H1 (cell line): ENCODE measurements at regions not wholly inside any gene's neighbourhood (a gene's known extent, or its start where the extent isn't known, plus 50 kb on each side); places are given as distances from the start of the nearest gene placed in this dataset.

Source experiments
- CTCF ChIA-PET: fragments of 300-600 bp; sonication (Branson Sonifier 250); formaldehyde crosslinking; loops from one replicate; lab custom pipeline; 2021; ENCODE audit not compliant: partially characterized antibody; lab: Charles Lee
- POLR2A ChIA-PET: fragments of 300-600 bp; sonication (Branson Sonifier 250); formaldehyde crosslinking; loops from one replicate; lab custom pipeline; 2021; ENCODE audit warnings: inconsistent platforms; ENCODE audit not compliant: partially characterized antibody; lab: Charles Lee
- DNase-seq, 2 experiments: peaks; one replicate each; pipeline versions ENCODE4 v3.0.0 to v3.0.0-alpha.2; 2010 to 2022; ENCODE audit warnings: low spot score in 2 of 2, low read depth in 1 of 2, mixed read lengths in 1 of 2
- FAIRE-seq: peaks from 2 replicates; lab custom pipeline; 2011; peaks lifted over from hg19 to GRCh38; lab: Jason Lieb, UNC
- H2AFZ ChIP-seq: 2 replicates; pipeline ENCODE4 v1.8.1; 2012; ENCODE audit warnings: low read length, inconsistent platforms
- H2AK5ac ChIP-seq: 2 replicates; pipeline ENCODE4 v1.6.1; 2013; ENCODE audit warnings: low read depth, low read length
- H2BK120ac ChIP-seq: replicated peaks from 2 replicates; pipeline ENCODE3; 2013; ENCODE audit warnings: low read depth, low read length, inconsistent platforms
- H2BK12ac ChIP-seq: 2 replicates; pipeline ENCODE4 v1.6.1; 2013; ENCODE audit warnings: low read depth, low read length
- H2BK15ac ChIP-seq: 2 replicates; pipeline ENCODE4 v1.6.1; 2013; ENCODE audit warnings: low read length
- H2BK20ac ChIP-seq: 2 replicates; pipeline ENCODE4 v1.6.1; 2013; ENCODE audit warnings: low read length
- H2BK5ac ChIP-seq: 2 replicates; pipeline ENCODE4 v1.6.1; 2013; ENCODE audit warnings: low read depth, low read length
- H3K14ac ChIP-seq: 2 replicates; pipeline ENCODE4 v1.6.1; 2013; ENCODE audit warnings: inconsistent platforms; ENCODE audit not compliant: insufficient read length
- H3K18ac ChIP-seq: 2 replicates; pipeline ENCODE4 v1.6.1; 2013; ENCODE audit warnings: low read length; ENCODE audit errors: extremely low read depth
- H3K23ac ChIP-seq: 2 replicates; pipeline ENCODE4 v1.6.1; 2013; ENCODE audit warnings: inconsistent platforms; ENCODE audit not compliant: insufficient read length
- H3K23me2 ChIP-seq: 2 replicates; pipeline ENCODE4 v1.6.1; 2013; ENCODE audit warnings: low read depth, low read length
- H3K27ac ChIP-seq: 2 replicates; pipeline ENCODE4 v1.6.1; 2011; ENCODE audit warnings: low read depth, low read length, inconsistent platforms
- H3K27me3 ChIP-seq, 4 experiments: replicated peaks in 1 of 4; 1 replicate in 1 of 4; 2 replicates in 3 of 4; pipeline versions ENCODE4 v1.6.1 to v1.8.1; 2011 to 2013; ENCODE audit warnings: low read length in 3 of 4, mild to moderate bottlenecking in 3 of 4, inconsistent platforms in 2 of 4, mixed read lengths in 2 of 4, moderate library complexity in 1 of 4; ENCODE audit not compliant: control insufficient read depth in 3 of 4, insufficient read depth in 3 of 4; ENCODE audit errors: extremely low read depth in 1 of 4
- H3K36me3 ChIP-seq, 4 experiments: 2 replicates each; pipeline versions ENCODE4 v1.6.1 to v1.8.1; 2011 to 2013; ENCODE audit warnings: mild to moderate bottlenecking in 4 of 4, low read length in 3 of 4, moderate library complexity in 2 of 4, control low read depth in 1 of 4, inconsistent platforms in 1 of 4; ENCODE audit not compliant: insufficient read depth in 4 of 4, control insufficient read depth in 2 of 4
- H3K4ac ChIP-seq: replicated peaks from 2 replicates; pipeline ENCODE3; 2013; ENCODE audit warnings: low read length, low read depth, mixed read lengths, inconsistent platforms; ENCODE audit not compliant: insufficient read length
- H3K4me1 ChIP-seq, 4 experiments: replicated peaks in 1 of 4; 1 replicate in 1 of 4; 2 replicates in 3 of 4; pipeline versions ENCODE4 v1.6.1 to v1.8.1; 2011 to 2013; ENCODE audit warnings: low read length in 3 of 4, inconsistent platforms in 2 of 4, mixed read lengths in 1 of 4; ENCODE audit not compliant: insufficient read depth in 4 of 4, control insufficient read depth in 3 of 4
- H3K4me2 ChIP-seq, 2 experiments: 2 replicates each; pipeline versions ENCODE4 v1.6.1 to v1.8.1; 2011 to 2013; ENCODE audit warnings: low read depth in 2 of 2, low read length in 2 of 2, control low read depth in 1 of 2, inconsistent platforms in 1 of 2, mild to moderate bottlenecking in 1 of 2; ENCODE audit not compliant: insufficient read depth in 1 of 2
- H3K4me3 ChIP-seq, 4 experiments: fragments of 200-600, 300-600 bp in 1 of 4; sonication (generic), shearing (Covaris generic), sonication (Bioruptor Twin) in 1 of 4; 2 replicates each; pipeline versions ENCODE4 v1.5.1 to v1.8.1; 2011 to 2016; ENCODE audit warnings: low read length in 4 of 4, low read depth in 3 of 4, control low read depth in 2 of 4, inconsistent platforms in 2 of 4, mild to moderate bottlenecking in 2 of 4, mixed read lengths in 1 of 4, moderate library complexity in 1 of 4; ENCODE audit not compliant: insufficient read depth in 2 of 4; ENCODE audit errors: extremely low read depth in 1 of 4
- H3K56ac ChIP-seq: replicated peaks from 2 replicates; pipeline ENCODE3; 2013; ENCODE audit warnings: low read depth, mild to moderate bottlenecking, mixed read lengths, low read length, inconsistent platforms; ENCODE audit not compliant: insufficient read length
- H3K79me1 ChIP-seq: 2 replicates; pipeline ENCODE4 v1.6.1; 2013; ENCODE audit warnings: low read depth, low read length, control low read depth
- H3K79me2 ChIP-seq, 2 experiments: 2 replicates each; pipeline versions ENCODE4 v1.6.1 to v1.8.1; 2012 to 2013; ENCODE audit warnings: low read length in 2 of 2, mild to moderate bottlenecking in 2 of 2, inconsistent platforms in 1 of 2; ENCODE audit not compliant: insufficient read depth in 2 of 2, control insufficient read depth in 1 of 2
- H3K9ac ChIP-seq, 4 experiments: replicated peaks in 1 of 4; 1 replicate in 1 of 4; 2 replicates in 3 of 4; pipeline versions ENCODE4 v1.6.1 to v1.8.1; 2011 to 2013; ENCODE audit warnings: low read depth in 3 of 4, low read length in 3 of 4, control low read depth in 2 of 4, mild to moderate bottlenecking in 2 of 4, moderate library complexity in 2 of 4, inconsistent platforms in 1 of 4; ENCODE audit errors: extremely low read depth in 1 of 4
- H3K9me3 ChIP-seq, 2 experiments: 2 replicates each; pipeline versions ENCODE4 v1.6.1 to v1.8.1; 2012 to 2013; ENCODE audit warnings: mild to moderate bottlenecking in 2 of 2, moderate library complexity in 2 of 2, control low read depth in 1 of 2, inconsistent platforms in 1 of 2, low read depth in 1 of 2, low read length in 1 of 2, mixed read lengths in 1 of 2; ENCODE audit not compliant: insufficient read depth in 2 of 2
- H4K20me1 ChIP-seq, 2 experiments: replicated peaks in 1 of 2; 2 replicates each; pipeline versions ENCODE3 to v1.8.1; 2011 to 2013; ENCODE audit warnings: inconsistent platforms in 2 of 2, low read length in 2 of 2, mild to moderate bottlenecking in 1 of 2; ENCODE audit not compliant: insufficient read depth in 2 of 2, control insufficient read depth in 1 of 2
- H4K5ac ChIP-seq: 2 replicates; pipeline ENCODE4 v1.6.1; 2013; ENCODE audit warnings: low read length, low read depth, mixed read lengths, inconsistent platforms; ENCODE audit not compliant: insufficient read length
- H4K8ac ChIP-seq: 2 replicates; pipeline ENCODE4 v1.8.0; 2013; ENCODE audit warnings: mild to moderate bottlenecking, moderate library complexity, low read length, inconsistent platforms; ENCODE audit not compliant: insufficient read depth; ENCODE audit errors: extremely low read depth
- H4K91ac ChIP-seq: replicated peaks from 2 replicates; pipeline ENCODE3; 2013; ENCODE audit warnings: low read length, mixed read lengths, inconsistent platforms; ENCODE audit not compliant: insufficient read length
- BCL11A ChIP-seq, 2 experiments: IDR thresholded peaks; one replicate each; pipeline ENCODE4 v1.6.1; 2011; ENCODE audit warnings: low read depth in 2 of 2, low read length in 2 of 2, mild to moderate bottlenecking in 2 of 2
- BRCA1 ChIP-seq: IDR thresholded peaks from 2 replicates; pipeline ENCODE4 v1.6.1; 2012; ENCODE audit warnings: low read depth, low read length, improper control_type of control experiment
- CBX5 ChIP-seq: fragments of 300-800, 300-1000 bp; sonication (generic); IDR thresholded peaks from 2 replicates; pipeline ENCODE4 v1.7.1; 2016; ENCODE audit warnings: antibody characterized with exemption, low read length, low read depth
- CEBPB ChIP-seq: IDR thresholded peaks from 2 replicates; pipeline ENCODE4 v1.6.1; 2012; ENCODE audit warnings: low read depth, low read length
- CHD2 ChIP-seq: IDR thresholded peaks from 2 replicates; pipeline ENCODE4 v1.6.1; 2012; ENCODE audit warnings: low read length, improper control_type of control experiment
- EGR1 ChIP-seq: IDR thresholded peaks from 2 replicates; pipeline ENCODE4 v1.6.1; 2011; ENCODE audit warnings: low read depth, low read length, borderline replicate concordance
- GABPA ChIP-seq: IDR thresholded peaks from 2 replicates; pipeline ENCODE4 v1.6.1; 2011; ENCODE audit warnings: mild to moderate bottlenecking, low read length, moderate library complexity, borderline replicate concordance; ENCODE audit not compliant: insufficient read depth
- GTF2F1 ChIP-seq: IDR thresholded peaks from 2 replicates; pipeline ENCODE4 v1.6.1; 2012; ENCODE audit warnings: low read depth, low read length, improper control_type of control experiment, borderline replicate concordance
- KDM1A ChIP-seq: fragments of 200-600, 300-600 bp; sonication (generic); IDR thresholded peaks from 2 replicates; pipeline ENCODE4 v1.7.1; 2016; ENCODE audit warnings: mild to moderate bottlenecking, low read length, borderline replicate concordance
- PHF8 ChIP-seq: fragments of 200-600 bp; sonication (generic); conservative IDR thresholded peaks from 2 replicates; pipeline ENCODE4 v1.7.1; 2012; ENCODE audit warnings: low read depth, mild to moderate bottlenecking, inconsistent platforms, low read length, moderate library complexity
- RBBP5 ChIP-seq: IDR thresholded peaks from 2 replicates; pipeline ENCODE4 v1.7.1; 2012; ENCODE audit warnings: low read depth, mild to moderate bottlenecking, inconsistent platforms, low read length, moderate library complexity, borderline replicate concordance
- TAF1 ChIP-seq: IDR thresholded peaks from 2 replicates; pipeline ENCODE4 v1.6.1; 2011; ENCODE audit warnings: mild to moderate bottlenecking, low read depth, low read length
- TF ChIP-seq, protein P1 (sequence below), 3 experiments: IDR thresholded peaks; 1 replicate in 2 of 3; 2 replicates in 1 of 3; pipeline versions ENCODE4 v1.5.1 to v1.6.1; 2011; ENCODE audit warnings: low read length in 3 of 3, mild to moderate bottlenecking in 3 of 3, inconsistent platforms in 2 of 3, low read depth in 1 of 3, moderate library complexity in 1 of 3; ENCODE audit not compliant: insufficient read depth in 1 of 3; ENCODE audit errors: control extremely low read depth in 1 of 3

- Histone ChIP-seq H2BK15ac (no peak overlapping the region), H3K4me3 (no peak overlapping the region), H3K79me1 (no peaks in the 10 kb centered on the region), H2AK5ac (no peak overlapping the region), H3K9me3 (peaks cover 2 to 5% of the 10 kb centered on the region in 2 experiments; a peak in 2 of 4 replicates), H3K4me2 (no peak overlapping the region), H3K56ac (no peak overlapping the region), H2BK5ac (no peak overlapping the region), H3K4ac (no peak overlapping the region), H3K9ac (no peak overlapping the region), H3K18ac (no peak overlapping the region), H3K23me2 (no peaks in the 10 kb centered on the region), H4K8ac (no peak overlapping the region), H3K14ac (no peak overlapping the region), H2AFZ (no peak overlapping the region), H2BK120ac (no peak overlapping the region), H3K27ac (no peak overlapping the region), H2BK12ac (no peak overlapping the region), H4K5ac (no peak overlapping the region), H3K23ac (no peak overlapping the region), H4K91ac (no peak overlapping the region), H3K36me3 (no peaks in the 10 kb centered on the region; a peak in 1 of 8 replicates), H2BK20ac (no peak overlapping the region), H3K79me2 (no peaks in the 10 kb centered on the region), H3K4me1 (no peaks in the 10 kb centered on the region), H4K20me1 (no peaks in the 10 kb centered on the region), H3K27me3 (no peaks in the 10 kb centered on the region)
- POLR2A ChIA-PET = no interaction called here
- no peak for FAIRE-seq
- no peak for DNase-seq
- CTCF ChIA-PET = interaction anchor here (1.0 to 1.5 kb wide), 5 partner anchors 8 to 104 kb away, joined by 3 to 4 read pairs (median 3); no protein-coding TSS in a partner anchor
- TF ChIP-seq CHD2 (no peak), BRCA1 (no peak), KDM1A (no peak), BCL11A (IDR thresholded peaks at IDR 0.05; ENCODE audit: low read depth in 2 of 2, low read length in 2 of 2) (no peak), GABPA (no peak), EGR1 (no peak), GTF2F1 (no peak), TAF1 (no peak), RBBP5 (no peak), CBX5 (no peak), CEBPB (no peak), PHF8 (no peak)
- TF ChIP-seq, protein P1, sequence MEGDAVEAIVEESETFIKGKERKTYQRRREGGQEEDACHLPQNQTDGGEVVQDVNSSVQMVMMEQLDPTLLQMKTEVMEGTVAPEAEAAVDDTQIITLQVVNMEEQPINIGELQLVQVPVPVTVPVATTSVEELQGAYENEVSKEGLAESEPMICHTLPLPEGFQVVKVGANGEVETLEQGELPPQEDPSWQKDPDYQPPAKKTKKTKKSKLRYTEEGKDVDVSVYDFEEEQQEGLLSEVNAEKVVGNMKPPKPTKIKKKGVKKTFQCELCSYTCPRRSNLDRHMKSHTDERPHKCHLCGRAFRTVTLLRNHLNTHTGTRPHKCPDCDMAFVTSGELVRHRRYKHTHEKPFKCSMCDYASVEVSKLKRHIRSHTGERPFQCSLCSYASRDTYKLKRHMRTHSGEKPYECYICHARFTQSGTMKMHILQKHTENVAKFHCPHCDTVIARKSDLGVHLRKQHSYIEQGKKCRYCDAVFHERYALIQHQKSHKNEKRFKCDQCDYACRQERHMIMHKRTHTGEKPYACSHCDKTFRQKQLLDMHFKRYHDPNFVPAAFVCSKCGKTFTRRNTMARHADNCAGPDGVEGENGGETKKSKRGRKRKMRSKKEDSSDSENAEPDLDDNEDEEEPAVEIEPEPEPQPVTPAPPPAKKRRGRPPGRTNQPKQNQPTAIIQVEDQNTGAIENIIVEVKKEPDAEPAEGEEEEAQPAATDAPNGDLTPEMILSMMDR (IDR thresholded peaks at IDR 0.05; ENCODE audit: control extremely low read depth in 1 of 3, insufficient read depth in 1 of 3, low read depth in 1 of 3, low read length in 3 of 3) = no peak
Observed at GRCh38 chr3:16820485-16820884, 64.3 kb upstream of the PLCL2 start.
